A673 (cell line): ENCODE measurements at regions not wholly inside any gene's neighbourhood (a gene's known extent, or its start where the extent isn't known, plus 50 kb on each side); places are given as distances from the start of the nearest gene placed in this dataset.

Experiments used
- BruUV-seq: library from RNA; stranded (reverse); fragments of 400-500 nt; replicated peaks from 2 replicates; lab custom pipeline; 2021; lab: Mats Ljungman, UMichigan
- CTCF ChIA-PET: fragments of 300-600 bp; sonication (Branson Sonifier 250); formaldehyde crosslinking; loops from one replicate; lab custom pipeline; 2022; ENCODE audit warnings: antibody characterized with exemption; lab: Charles Lee
- POLR2A ChIA-PET: fragments of 300-600 bp; sonication (Branson Sonifier 250); formaldehyde crosslinking; loops from one replicate; lab custom pipeline; 2022; ENCODE audit warnings: antibody characterized with exemption; ENCODE audit not compliant: low non-redundant PET; lab: Charles Lee
- DNase-seq: peaks from one replicate; pipeline ENCODE4 v3.0.0-alpha.2; 2015; ENCODE audit warnings: low spot score
- H3K27ac ChIP-seq: fragments of 200-600 bp; sonication (generic); 2 replicates; pipeline ENCODE4 v1.5.1; 2016; ENCODE audit warnings: mixed run types, low read depth, mild to moderate bottlenecking, mixed read lengths, antibody characterized with exemption, low read length; ENCODE audit not compliant: poor library complexity, severe bottlenecking
- H3K27me3 ChIP-seq: fragments of 200-600 bp; sonication (generic); replicated peaks from 2 replicates; pipeline ENCODE4 v1.6.1; 2017; ENCODE audit warnings: mixed run types, low read depth, mild to moderate bottlenecking, mixed read lengths, antibody characterized with exemption, low read length; ENCODE audit not compliant: insufficient read depth, poor library complexity
- H3K36me3 ChIP-seq: fragments of 200-600 bp; sonication (generic); 2 replicates; pipeline ENCODE4 v1.6.1; 2016; ENCODE audit warnings: mixed run types, mild to moderate bottlenecking, mixed read lengths, antibody characterized with exemption, low read length; ENCODE audit not compliant: insufficient read depth, poor library complexity, severe bottlenecking
- H3K4me1 ChIP-seq: fragments of 200-600 bp; sonication (generic); 2 replicates; pipeline ENCODE4 v1.6.1; 2017; ENCODE audit warnings: mixed run types, mild to moderate bottlenecking, mixed read lengths, antibody characterized with exemption, low read length; ENCODE audit not compliant: insufficient read depth, poor library complexity, severe bottlenecking
- H3K4me3 ChIP-seq: fragments of 200-600 bp; sonication (generic); 2 replicates; pipeline ENCODE4 v1.5.1; 2016; ENCODE audit warnings: low read depth, mixed run types, mild to moderate bottlenecking, mixed read lengths, low read length; ENCODE audit not compliant: poor library complexity, severe bottlenecking
- H3K9me3 ChIP-seq: fragments of 200-600 bp; sonication (generic); 2 replicates; pipeline ENCODE4 v1.6.1; 2016; ENCODE audit warnings: mixed run types, low read depth, mild to moderate bottlenecking, mixed read lengths, antibody characterized with exemption, low read length; ENCODE audit not compliant: poor library complexity, severe bottlenecking
- CTCF ChIP-seq: fragments of 300-800, 200-600 bp; sonication (generic); conservative IDR thresholded peaks from 2 replicates; pipeline ENCODE4 v1.5.1; 2017; ENCODE audit warnings: low read depth, mild to moderate bottlenecking, antibody characterized with exemption, low read length, moderate library complexity, mixed read lengths
- EZH2 ChIP-seq: fragments of 200-600 bp; sonication (generic); IDR thresholded peaks from 2 replicates; pipeline ENCODE4 v1.6.1; 2017; ENCODE audit warnings: borderline replicate concordance, low read depth, mild to moderate bottlenecking, mixed read lengths, antibody characterized with exemption, low read length; ENCODE audit not compliant: poor library complexity, severe bottlenecking
- intact Hi-C: fragments of 100-400 bp; cut with micrococcal nuclease; formaldehyde crosslinking; loops from one replicate; pipeline ENCODE4 v1.10.0; 2022; ENCODE audit not compliant: unreplicated experiment

GRCh38 chr3:15873415-15873814, 75.6 kb upstream of the ANKRD28 start:
- Histone ChIP-seq H3K27ac (no peak overlapping the region), H3K4me3 (no peak overlapping the region), H3K36me3 (no peaks in the 10 kb centered on the region), H3K27me3 (peaks cover 9% of the 10 kb centered on the region), H3K9me3 (no peaks in the 10 kb centered on the region), H3K4me1 (no peaks in the 10 kb centered on the region)
- DNase-seq, result no peak
- ChIA-PET CTCF (no interaction called here), POLR2A (no interaction called here)
- intact Hi-C loops, result no loop called here
- no TSS peak for BruUV-seq
- TF ChIP-seq EZH2, result no peak
- TF ChIP-seq CTCF, result no peak

- Histone ChIP-seq H3K27ac (no peak overlapping the region), H3K36me3 (no peaks in the 10 kb centered on the region), H3K4me3 (no peak overlapping the region), H3K27me3 (peaks cover 9% of the 10 kb centered on the region), H3K9me3 (no peaks in the 10 kb centered on the region), H3K4me1 (no peaks in the 10 kb centered on the region)
- TF ChIP-seq CTCF, result no peak
- no peak for TF ChIP-seq EZH2
- peak; percentile 4 for DNase-seq
- POLR2A ChIA-PET, result interaction anchor here (0.6 kb wide), 1 partner anchor 409 kb away, joined by 4 read pairs; no protein-coding TSS in a partner anchor
- intact Hi-C loops, result no loop called here
- CTCF ChIA-PET, result no interaction called here
- BruUV-seq, result no TSS peak
Measured at GRCh38 chr3:15875016-15875689, 77.4 kb upstream of the ANKRD28 start.

GRCh38 chr3:15876669-15877068, 78.9 kb upstream of the ANKRD28 start:
- no TSS peak for BruUV-seq
- Histone ChIP-seq H3K4me1 (no peaks in the 10 kb centered on the region), H3K36me3 (no peaks in the 10 kb centered on the region), H3K27me3 (no peaks in the 10 kb centered on the region), H3K9me3 (no peaks in the 10 kb centered on the region), H3K4me3 (no peak overlapping the region), H3K27ac (no peak overlapping the region)
- DNase-seq, result no peak
- no peak for TF ChIP-seq CTCF
- no peak for TF ChIP-seq EZH2
- ChIA-PET POLR2A (no interaction called here), CTCF (no interaction called here)
- intact Hi-C loops, result no loop called here
